ENCODE measurements at regions not wholly inside any gene's neighbourhood (a gene's known extent, or its start where the extent isn't known, plus 50 kb on each side); places are given as distances from the start of the nearest gene placed in this dataset.

DNA sequence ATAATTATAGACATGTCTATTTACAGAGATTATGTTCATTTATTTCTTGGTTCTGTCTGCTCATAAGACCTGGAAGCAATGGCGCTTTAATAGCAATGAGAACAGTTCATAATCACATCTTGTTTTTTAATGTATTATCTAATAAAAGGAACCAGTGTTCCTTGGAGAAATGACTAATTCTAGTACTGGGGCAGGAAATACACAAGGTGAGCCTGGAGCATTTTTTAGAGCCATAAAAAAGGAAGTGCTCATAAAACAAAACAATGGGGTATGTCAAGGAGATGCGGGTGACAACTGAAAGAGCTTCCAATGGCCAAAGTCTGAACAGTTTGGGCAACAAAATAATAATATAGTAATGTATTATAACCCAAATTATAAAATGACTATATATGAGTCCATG lies 531.9 kb upstream of the CHD1 start:
- H3K4me3 ChIP-seq (replicated peaks; ENCODE audit: low read depth, low read length), result no peak overlapping the region
- TF ChIP-seq, protein P1, sequence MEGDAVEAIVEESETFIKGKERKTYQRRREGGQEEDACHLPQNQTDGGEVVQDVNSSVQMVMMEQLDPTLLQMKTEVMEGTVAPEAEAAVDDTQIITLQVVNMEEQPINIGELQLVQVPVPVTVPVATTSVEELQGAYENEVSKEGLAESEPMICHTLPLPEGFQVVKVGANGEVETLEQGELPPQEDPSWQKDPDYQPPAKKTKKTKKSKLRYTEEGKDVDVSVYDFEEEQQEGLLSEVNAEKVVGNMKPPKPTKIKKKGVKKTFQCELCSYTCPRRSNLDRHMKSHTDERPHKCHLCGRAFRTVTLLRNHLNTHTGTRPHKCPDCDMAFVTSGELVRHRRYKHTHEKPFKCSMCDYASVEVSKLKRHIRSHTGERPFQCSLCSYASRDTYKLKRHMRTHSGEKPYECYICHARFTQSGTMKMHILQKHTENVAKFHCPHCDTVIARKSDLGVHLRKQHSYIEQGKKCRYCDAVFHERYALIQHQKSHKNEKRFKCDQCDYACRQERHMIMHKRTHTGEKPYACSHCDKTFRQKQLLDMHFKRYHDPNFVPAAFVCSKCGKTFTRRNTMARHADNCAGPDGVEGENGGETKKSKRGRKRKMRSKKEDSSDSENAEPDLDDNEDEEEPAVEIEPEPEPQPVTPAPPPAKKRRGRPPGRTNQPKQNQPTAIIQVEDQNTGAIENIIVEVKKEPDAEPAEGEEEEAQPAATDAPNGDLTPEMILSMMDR (IDR thresholded peaks at IDR 0.05; ENCODE audit: insufficient read depth, low read length, poor library complexity, severe bottlenecking), result no peak
- H3K36me3 ChIP-seq (ENCODE audit: control insufficient read depth, insufficient read depth, low read length), result no peaks in the 10 kb centered on the region
- H3K27me3 ChIP-seq (replicated peaks; ENCODE audit: control insufficient read depth, insufficient read depth, low read length), result no peaks in the 10 kb centered on the region
- DNase-seq (ENCODE audit: extremely low read depth, insufficient read length), result no peak

DNA sequence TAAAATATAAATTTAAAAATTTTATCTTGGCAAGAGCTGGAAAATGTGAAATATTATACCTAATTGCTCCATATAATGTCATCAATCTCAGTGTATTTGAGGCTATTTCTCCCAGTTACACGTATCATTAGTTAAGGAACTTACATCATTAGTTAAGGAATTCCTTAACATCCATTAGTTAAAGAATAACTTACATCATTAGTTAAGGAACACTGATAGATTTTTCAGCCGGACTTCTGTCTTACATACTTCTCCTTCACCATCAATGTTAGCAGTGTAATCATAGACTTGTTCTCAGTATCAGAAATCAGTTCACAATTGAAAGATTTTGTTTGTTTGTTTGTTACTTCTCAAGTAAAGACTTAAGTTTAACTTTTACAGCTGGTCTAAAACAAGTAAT lies 524.4 kb upstream of the CHD1 start:
- no peaks in the 10 kb centered on the region for H3K27me3 ChIP-seq (replicated peaks; ENCODE audit: control insufficient read depth, insufficient read depth, low read length)
- no peaks in the 10 kb centered on the region for H3K36me3 ChIP-seq (ENCODE audit: control insufficient read depth, insufficient read depth, low read length)
- no peak for DNase-seq (ENCODE audit: extremely low read depth, insufficient read length)
- TF ChIP-seq, protein P1 (IDR thresholded peaks at IDR 0.05; ENCODE audit: insufficient read depth, low read length, poor library complexity, severe bottlenecking), result no peak
- H3K4me3 ChIP-seq (replicated peaks; ENCODE audit: low read depth, low read length), result no peak overlapping the region

DNA sequence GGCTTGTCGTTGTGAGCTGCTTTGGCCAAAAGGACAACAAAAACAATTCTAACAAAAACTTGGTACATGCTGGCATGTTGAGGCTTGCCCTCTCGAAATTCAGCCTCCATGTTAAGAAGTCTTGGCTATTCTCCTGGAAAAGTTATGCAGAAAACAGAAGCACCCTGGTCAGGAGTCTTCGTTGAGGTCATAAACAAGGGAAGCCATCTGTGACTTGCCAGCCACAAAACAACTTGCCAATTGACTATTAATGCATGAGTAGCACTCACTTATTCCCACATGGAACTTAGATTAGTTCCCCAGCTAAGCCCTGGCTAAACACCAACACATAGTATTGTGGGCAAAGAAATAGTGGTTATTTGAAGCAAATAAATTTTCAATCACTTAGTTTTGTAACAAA lies 521.0 kb upstream of the CHD1 start:
- TF ChIP-seq, protein P1 (IDR thresholded peaks at IDR 0.05; ENCODE audit: insufficient read depth, low read length, poor library complexity, severe bottlenecking), result no peak
- no peak overlapping the region for H3K4me3 ChIP-seq (replicated peaks; ENCODE audit: low read depth, low read length)
- no peak for DNase-seq (ENCODE audit: extremely low read depth, insufficient read length)
- no peaks in the 10 kb centered on the region for H3K36me3 ChIP-seq (ENCODE audit: control insufficient read depth, insufficient read depth, low read length)
- no peaks in the 10 kb centered on the region for H3K27me3 ChIP-seq (replicated peaks; ENCODE audit: control insufficient read depth, insufficient read depth, low read length)

DNA sequence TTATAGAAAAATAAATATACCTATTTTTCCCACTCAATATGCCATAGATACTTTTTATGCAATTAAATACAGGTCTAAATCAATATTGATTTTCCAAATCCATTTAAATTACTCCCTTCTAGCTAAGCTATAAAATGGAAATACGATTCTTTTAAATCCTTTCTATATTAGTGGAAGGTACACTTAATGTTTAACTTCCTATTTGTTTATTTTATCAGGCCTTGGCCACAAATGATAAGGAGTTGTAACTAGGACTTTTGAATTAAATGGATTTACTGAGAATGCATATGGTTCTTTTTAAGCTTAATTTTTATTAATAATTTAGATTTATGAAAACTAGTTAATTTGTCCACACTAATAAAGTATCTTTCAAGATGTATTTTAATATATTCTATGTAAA lies 517.0 kb upstream of the CHD1 start:
- no peak for DNase-seq (ENCODE audit: extremely low read depth, insufficient read length)
- Histone ChIP-seq H3K27me3 (replicated peaks; ENCODE audit: control insufficient read depth, insufficient read depth, low read length) (no peaks in the 10 kb centered on the region), H3K36me3 (ENCODE audit: control insufficient read depth, insufficient read depth, low read length) (no peaks in the 10 kb centered on the region), H3K4me3 (replicated peaks; ENCODE audit: low read depth, low read length) (no peak overlapping the region)
- TF ChIP-seq, protein P1 (IDR thresholded peaks at IDR 0.05; ENCODE audit: insufficient read depth, low read length, poor library complexity, severe bottlenecking), result no peak

DNA sequence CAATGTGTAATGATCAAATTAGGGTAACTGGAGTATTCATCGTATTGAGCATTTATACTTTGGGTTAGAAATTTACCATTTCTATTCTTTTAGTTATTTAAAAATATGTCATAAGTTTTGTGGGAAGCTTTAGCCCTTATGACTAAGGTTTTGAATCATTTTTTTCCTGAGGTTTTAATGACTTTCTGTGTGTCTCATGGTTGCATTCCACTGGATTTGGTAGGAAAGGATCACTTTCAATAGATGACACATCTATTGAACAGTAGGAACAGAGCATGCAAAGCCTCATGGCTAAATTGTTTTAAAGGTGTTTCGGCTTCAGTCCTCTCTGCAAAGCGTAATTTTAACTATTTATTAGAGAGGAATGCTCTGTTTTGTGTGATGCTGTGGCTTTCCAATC lies 512.4 kb upstream of the CHD1 start:
- Histone ChIP-seq H3K4me3 (replicated peaks; ENCODE audit: low read depth, low read length) (no peak overlapping the region), H3K36me3 (ENCODE audit: control insufficient read depth, insufficient read depth, low read length) (no peaks in the 10 kb centered on the region), H3K27me3 (replicated peaks; ENCODE audit: control insufficient read depth, insufficient read depth, low read length) (no peaks in the 10 kb centered on the region)
- TF ChIP-seq, protein P1 (IDR thresholded peaks at IDR 0.05; ENCODE audit: insufficient read depth, low read length, poor library complexity, severe bottlenecking), result no peak
- DNase-seq (ENCODE audit: extremely low read depth, insufficient read length), result no peak

DNA sequence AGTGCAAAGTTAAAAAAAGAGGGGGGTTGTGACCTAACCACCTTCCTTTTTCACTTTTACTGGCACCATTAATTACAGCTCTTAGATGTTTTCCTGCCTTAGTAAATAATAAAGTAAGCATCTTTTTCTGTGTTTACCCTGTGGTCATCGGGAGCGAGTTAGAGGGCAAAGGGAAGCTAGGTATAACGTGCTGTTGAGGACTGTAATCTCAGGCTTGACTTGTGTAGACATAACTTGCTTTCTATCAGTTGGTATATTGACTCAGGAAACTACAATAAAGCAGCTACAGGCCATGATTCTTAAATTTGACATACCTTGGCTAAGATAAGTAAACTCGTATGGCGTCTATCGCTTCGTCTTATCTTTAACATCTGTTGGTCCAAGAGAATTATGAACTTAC lies 509.8 kb upstream of the CHD1 start:
- Histone ChIP-seq H3K27me3 (replicated peaks; ENCODE audit: control insufficient read depth, insufficient read depth, low read length) (no peaks in the 10 kb centered on the region), H3K36me3 (ENCODE audit: control insufficient read depth, insufficient read depth, low read length) (no peaks in the 10 kb centered on the region), H3K4me3 (replicated peaks; ENCODE audit: low read depth, low read length) (no peak overlapping the region)
- TF ChIP-seq, protein P1 (IDR thresholded peaks at IDR 0.05; ENCODE audit: insufficient read depth, low read length, poor library complexity, severe bottlenecking), result no peak
- no peak for DNase-seq (ENCODE audit: extremely low read depth, insufficient read length)

All from GM06990 (cell line).